Activated CD4-positive, alpha-beta T cell treated with anti-CD3 and anti-CD28 coated beads for 4 hours (primary cell): ENCODE measurements at regions not wholly inside any gene's neighbourhood (a gene's known extent, or its start where the extent isn't known, plus 50 kb on each side); places are given as distances from the start of the nearest gene placed in this dataset.
"Not testable (repeated sequence)": the region's sequence is repeated elsewhere in the genome, so short reads cannot be mapped to it uniquely, and the experiment has no call there.

Experiments
- DNase-seq, 2 donors: peaks; one replicate each; pipeline ENCODE4 v3.0.0-alpha.2; 2020

DNA sequence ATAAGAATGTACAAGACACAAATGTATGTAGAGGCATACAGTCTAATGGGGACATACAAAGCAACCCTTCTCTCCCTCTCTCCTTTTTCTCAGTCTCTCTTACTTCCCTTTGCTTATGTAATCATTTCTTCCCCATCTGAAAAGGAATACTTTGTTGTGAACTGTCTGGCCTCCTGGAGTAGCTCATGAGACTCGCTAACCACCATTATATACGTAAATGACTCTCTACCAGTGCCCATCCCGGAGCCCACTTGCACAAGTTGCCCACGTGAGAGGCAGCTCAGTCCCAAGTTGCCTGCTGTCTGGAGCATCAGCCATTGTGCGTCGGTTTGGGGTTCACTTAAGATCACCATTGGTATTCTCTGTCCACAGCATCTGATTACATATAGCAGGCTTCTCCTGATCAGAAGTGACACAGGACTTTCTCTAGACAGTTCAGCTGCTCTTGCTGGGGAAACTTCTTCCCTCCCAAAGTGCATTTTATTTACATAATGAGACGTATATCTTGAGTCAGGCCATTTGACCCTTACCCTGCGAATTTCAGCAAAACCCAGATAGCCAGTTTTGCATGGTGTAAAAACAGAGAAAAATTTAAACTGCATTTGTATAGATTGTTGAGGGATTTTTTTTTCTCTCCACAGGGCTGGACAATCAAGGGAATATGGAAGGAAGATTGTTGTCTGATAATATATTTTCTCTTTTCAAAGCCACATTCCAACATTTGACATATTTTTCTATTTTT, 220.7 kb upstream of the EGLN3 start:
- DNase-seq: no peak

DNA sequence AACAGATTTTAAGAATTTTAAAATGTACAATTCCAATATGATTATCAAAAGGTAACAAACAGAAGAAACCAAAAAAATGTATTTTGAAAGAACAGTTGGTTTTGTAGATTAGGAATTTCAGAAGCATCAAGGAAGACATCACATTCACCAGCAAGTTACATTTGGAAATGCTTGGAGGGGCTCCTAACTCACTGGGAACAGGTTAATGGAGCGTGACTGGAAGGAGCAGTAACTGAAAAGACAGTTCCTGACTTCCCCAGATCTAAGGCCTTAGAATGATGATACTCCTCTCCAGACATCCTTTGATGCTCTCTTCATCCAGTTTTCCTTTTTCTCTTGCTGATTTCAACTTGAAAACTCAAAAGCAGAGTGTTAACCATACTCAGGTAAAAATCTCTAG, 220.0 kb upstream of the EGLN3 start:
- DNase-seq: no peak

DNA sequence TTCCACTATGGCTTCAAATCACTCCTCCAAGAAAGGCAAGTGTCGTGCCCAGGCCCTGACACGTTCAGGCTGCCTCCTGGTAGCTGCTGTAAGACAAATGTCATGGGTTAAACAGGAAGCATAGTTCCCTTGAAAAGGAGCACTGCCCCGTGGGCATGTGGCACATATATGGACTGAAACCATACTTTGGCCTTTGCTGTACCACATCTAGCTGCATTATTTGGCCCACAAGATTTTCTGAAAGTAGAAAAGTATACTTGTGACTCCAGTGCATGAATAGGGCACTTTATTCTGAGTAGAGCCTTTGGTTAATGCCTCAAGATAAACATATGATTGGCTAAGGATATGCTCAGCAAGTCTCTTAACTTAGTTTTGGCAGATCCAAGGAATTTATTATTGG, 218.7 kb upstream of the EGLN3 start:
- no peak for DNase-seq

DNA sequence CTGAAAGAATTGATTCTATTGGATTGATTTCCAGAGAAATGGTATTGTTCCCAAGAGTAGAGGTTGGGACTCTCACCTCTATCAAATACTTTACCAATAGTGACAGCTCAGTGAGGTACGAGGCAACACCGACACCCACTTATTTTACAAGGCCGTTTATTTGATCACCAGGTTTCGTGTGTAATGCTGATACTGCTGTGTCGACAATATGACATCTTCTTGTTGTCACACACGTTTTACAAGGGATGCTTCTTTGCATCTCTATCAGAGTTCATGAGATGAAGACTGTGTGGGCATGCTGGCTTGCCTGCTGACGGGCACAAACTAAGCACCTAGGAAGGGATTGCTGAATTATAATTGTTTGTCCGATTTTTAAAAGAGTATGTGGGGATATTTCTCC, 217.8 kb upstream of the EGLN3 start:
- no peak for DNase-seq

DNA sequence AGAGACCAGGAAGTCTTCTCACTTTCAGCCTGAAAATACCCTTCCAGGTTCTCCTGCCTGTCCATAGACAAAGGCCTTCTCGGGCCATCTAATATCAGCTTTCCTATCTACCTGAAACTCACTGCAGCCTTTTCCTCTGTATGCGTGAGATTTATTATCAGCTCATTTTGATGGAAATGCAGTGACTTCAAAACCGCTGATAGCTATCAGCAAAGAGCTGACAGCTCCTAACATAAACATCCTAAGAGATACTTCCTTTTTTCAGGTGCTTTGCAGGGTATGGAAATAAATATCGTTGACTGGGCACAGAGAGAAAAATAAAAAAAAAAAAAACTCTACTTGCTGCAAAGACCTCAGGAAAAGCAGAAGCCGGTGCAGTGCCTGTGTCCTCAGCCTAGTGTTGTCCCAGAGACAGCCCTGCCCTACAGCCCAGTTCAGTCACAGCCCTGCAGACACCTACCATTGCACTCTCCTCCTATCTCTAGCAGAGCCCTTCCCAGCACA, 215.0 kb upstream of the EGLN3 start:
- DNase-seq: no peak

DNA sequence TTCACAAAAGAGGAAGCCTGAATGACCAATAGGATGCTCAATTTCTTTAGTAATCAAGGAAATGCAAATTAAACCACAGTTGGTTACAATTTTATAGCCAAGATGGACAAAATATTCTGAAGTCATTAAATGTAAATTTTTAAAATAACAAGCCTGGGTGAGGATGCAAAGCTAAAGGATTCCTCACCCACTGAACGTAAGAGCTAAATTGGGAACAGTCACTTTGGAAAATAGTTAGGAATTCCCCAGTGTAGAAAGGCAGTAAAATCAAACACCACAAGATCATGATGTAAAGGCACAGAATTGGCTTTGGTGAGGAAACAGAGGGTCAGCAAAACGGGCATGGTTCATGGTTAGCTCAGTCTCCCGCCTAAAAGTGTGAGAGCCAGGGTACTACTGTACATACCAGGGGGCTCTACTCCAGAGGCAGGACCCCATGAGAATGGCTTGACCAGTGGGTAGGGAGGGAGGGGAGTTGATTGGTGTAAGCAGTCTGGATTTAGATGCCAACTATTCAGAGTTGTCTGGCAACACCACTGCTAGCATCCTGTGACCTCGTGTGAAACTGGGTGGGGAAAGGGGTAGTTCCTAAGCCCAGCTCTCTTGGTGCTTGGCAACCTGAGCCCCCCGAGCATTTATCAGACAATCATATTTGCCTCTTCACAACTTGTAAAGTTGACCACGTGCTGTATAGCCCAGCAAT, 213.4 kb upstream of the EGLN3 start:
- DNase-seq: no peak

DNA sequence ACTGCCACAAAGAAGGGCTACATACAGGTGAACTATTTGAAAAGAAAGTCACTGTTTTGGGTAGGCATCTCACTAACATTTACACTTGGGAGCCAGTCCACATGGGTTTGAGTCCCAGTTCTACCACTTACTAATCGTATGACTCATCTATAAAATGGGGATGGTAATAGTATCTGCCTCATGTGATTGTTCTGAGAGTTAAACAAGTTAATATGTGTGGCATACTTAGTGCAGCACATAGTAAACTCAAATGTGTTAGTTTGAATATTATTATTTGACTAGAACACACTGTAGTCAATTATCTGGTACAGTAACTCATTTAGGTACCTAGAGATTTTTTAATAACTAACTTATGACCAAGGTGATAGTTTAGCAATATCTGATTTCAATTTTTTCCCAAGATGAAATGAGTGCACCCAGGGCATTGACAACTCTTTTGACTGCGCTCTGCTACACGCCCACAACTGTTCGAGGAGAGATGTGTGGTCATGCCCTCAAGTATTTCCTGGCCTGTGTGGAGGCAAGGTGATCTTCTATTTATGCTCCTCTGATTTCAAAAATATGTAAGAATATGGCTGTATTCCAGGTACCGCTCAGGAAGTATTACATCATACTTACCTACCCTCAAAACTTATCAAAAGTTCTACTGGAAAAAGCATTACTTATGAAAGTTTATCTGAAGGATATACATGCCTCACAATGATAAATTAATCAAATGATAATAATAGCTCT, 210.6 kb upstream of the EGLN3 start:
- DNase-seq: peak in 1 of 2 donors; percentile 6

DNA sequence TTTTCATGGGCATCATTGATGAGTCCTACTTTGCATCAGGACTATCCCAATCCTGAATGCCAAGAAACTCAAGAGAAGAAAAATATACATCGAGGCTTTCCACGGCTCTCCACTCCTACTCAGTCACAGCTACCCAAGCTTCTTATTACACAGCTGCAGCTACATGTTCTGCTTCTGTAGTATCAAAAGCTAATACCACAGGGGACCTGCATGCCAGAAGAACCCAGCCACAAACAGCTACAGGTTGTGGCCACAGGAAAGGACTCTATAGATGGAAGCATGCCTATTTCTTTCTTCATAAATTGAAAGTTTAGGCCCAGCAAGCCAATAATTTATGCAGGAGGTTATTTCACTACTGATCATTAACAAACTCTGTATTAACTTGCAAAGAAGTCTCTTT, 209.7 kb upstream of the EGLN3 start:
- no peak for DNase-seq

DNA sequence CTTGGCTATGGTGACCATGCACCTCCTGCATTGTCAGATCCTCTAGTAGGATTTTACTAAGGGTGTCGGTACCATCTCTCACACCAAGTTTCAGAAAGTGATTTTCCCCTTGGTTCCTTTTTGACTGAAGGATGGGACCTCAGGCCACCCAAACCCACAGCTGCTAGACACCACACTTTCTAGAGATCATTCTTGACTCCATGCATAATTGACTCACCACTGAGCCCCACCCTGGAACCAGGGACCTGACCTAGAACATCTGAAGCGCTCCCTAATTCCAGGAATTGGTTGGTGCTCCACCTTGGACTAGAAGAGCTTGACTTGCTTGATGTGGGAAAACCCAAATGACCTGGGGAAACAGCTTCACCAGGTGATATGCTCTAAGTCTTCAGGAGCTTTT, 206.8 kb upstream of the EGLN3 start:
- DNase-seq: no peak

DNA sequence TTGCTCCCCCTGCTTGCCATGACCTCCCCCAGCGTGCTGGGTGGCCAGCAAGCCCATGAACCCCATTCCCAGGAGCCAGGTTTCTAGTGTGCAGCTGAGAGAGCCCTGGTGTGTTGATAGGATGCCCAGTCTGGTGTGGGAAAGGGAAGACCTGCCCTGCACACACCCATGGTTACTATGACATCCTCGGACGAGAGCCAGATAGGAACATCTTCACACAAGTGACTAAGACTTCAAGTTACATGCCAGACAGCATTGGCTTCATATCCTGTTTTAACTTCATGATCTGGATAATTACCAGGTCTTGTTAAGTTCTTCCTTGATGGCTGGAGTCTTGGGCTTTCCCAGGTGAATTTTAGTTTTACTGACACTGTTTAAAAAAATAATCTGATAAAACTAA, 196.6 kb upstream of the EGLN3 start:
- no peak for DNase-seq

DNA sequence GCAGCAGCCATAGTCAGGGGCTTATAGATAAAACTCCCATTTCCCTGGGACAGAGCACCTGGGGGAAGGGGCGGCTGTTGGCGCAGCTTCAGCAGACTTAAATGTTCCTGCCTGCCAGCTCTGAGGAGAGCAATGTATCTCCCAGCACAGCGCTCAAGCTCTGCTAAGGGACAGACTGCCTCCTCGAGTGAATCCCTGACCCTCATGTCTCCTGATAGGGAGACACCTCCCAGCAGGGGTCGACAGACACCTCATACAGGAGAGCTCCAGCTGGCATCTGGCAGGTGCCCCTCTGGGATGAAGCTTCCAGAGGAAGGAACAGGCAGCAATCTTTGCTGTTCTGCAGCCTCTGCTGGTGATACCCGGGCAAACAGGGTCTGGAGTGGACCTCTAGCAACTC, 189.3 kb upstream of the EGLN3 start:
- not testable (repeated sequence) for DNase-seq

DNA sequence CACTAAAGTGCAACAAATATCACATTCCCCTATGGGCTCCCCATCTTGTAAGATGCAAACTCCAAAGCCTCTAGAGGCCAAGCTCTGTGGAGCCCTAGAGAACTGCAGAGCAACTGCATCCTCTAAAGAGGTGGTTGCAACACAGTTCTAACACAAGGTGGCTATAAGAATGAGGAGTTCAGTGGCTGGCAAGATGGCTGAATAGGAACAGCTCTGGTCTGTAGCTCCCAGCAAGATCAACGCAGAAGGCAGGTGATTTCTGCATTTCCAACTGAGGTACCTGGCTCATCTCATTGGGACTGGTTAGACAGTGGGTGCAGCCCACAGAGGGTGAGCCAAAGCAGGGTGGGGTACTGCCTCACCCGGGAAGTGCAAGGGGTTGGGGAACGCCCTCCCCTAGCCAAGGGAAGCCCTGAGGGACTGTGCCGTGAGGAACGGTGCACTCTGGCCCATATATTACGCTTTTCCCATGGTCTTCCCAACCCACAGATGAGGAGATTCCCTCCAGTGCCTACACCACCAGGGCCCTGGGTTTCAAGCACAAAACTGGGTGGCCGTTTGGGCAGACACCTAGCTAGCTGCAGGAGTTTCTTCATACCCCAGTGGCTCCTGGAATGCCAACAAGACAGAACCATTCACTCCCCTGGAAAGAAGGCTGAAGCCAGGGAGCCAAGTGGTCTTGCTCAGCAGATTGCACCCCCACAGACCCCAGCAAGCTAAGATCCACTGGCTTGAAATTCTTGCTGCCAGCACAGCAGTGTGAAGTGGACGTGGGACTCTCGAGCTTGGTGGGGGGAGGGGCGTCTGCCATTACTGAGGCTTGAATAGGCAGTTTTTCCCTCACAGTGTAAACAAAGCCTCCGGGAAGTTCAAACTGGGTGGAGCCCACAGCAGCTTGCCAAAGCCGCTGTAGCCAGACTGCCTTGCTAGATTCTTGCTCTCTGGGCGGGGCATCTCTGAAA, 188.6 kb upstream of the EGLN3 start:
- not testable (repeated sequence) for DNase-seq

DNA sequence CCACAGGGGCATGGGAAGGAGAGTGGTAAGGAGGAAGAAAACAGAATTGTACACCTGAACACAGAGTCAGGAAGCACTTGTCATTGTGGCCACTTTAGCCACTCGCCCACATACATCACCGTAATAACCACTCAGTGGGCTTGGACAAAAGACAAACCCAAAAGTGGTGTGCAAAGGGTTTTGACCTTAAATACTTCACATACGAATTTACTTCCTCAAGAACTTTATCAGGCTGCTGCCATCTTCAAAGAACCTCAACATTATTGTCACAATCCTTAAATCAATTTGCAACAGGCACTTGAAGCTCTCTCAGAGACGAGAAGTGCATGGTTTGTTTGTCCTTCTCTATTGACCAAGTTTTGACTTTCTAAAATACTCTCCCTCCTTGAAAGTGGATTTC, 187.3 kb upstream of the EGLN3 start:
- no peak for DNase-seq

DNA sequence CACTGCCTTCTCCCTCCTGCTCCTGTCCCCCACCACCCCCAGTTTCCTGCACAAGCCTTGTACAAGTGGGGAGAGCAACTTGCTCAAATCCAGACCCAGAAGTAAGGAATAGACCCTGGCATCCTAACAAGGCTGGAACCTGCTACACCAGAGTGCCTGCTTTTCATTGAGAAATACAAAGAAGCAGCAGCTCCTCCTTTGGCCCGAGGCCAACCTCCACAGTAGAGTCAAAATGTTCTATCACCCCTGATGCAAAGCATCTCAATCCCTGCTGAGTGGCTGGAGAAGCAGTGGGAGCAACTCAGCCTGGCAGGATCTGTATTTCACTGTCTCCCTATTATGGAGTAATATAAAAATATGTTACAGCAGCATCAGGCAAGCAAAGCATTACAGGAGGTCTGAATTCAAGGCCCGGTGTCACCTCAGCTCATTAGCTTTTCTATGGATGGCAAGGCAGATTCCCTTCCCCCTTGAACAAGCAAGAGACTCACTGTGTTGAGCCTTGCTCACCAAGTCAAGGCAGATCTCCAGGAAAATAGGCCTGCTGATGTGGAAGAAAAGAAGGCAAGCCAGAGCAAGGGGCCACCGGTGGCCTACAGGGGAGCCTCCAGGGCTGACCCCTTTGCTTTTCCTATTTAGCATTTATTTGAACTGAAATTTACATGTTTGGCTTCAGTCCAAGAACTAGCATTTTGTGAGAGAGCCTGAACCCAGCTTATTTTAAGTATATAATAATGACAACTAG, 186.3 kb upstream of the EGLN3 start:
- no peak for DNase-seq

DNA sequence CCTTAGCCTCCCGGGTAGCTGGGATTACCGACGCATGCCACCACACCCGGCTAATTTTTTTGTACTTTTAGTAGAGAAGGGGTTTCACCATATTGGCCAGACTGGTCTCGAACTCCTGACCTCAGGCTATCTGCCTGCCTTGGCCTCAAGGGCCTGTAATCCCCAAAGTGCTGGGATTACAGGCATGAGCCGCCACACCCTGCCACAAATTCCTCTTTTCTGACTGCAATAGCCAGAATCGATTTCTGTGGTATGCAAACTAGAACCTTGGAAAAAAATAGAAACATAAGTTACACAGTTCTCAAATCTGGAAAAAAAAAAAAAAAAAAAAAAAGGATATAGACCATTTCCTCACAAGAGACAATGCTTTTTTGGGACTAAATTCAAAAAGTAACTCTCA, 184.6 kb upstream of the EGLN3 start:
- no peak for DNase-seq

DNA sequence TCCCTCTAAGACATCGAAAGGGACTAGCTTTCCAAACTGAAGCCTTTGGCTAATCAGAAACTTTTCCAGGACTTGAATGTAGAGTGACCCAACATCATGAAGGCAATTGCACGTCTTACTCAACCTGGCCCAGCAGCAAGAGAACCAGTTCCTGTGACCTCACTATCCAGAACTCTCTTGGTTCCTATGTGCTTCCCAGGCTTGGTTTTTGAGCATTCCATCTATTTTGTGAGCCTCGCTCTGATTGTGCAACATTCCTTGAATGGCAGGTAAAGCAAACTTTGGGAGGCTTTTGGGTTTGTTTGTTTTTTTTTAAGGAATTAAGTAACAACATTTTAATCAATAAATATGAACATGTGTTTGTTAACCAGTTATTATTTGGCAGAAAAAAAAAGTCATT, 183.6 kb upstream of the EGLN3 start:
- DNase-seq: no peak

DNA sequence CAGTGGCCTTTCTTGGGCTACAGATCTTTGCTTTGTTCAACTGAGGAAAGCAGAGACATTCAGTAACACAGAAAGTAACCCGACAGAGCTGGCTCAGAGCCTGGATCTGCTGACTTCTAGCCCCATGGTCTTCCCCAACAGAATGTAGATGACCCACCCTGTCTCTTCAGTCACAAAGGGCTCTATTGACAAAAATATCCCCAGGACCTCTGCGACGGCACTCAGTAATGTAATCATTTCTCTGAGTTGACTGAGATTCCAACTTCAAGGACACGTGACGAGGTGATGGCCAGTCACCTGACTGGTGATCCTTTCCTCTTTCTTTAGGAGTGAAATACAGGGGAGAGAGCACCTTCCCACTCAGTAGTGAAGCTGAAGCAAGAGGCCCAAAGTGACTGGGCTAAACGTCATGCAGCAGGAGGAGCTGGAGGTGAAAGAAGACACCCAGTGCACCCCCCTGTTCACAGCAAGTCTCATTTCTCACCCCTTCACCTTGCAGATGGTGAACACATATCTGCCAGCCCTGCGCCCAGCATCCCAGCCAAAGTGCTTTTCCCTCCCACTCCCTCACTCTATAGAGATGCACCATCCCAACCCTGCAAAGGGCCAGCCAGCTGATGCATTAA, 179.2 kb upstream of the EGLN3 start:
- DNase-seq: no peak

DNA sequence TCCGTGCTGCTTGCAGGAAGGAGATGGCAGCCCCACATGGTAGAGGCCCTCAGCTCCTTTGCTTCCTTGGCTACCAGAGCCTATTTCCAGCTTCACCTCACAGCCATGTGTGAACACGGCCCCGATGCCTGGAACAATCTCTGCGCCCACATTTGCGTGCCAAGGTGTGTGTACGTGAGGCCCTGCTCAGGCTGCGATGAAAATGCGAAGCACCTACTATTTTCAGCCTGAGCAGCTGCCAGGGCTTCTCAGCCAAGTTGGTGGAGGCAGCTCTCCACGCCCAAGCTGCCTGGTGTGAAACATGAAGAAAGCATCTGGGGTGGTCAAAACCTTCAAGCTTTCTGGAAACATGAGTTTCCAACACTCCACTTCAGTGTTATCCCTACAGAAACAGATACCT, 177.8 kb upstream of the EGLN3 start:
- DNase-seq: no peak

DNA sequence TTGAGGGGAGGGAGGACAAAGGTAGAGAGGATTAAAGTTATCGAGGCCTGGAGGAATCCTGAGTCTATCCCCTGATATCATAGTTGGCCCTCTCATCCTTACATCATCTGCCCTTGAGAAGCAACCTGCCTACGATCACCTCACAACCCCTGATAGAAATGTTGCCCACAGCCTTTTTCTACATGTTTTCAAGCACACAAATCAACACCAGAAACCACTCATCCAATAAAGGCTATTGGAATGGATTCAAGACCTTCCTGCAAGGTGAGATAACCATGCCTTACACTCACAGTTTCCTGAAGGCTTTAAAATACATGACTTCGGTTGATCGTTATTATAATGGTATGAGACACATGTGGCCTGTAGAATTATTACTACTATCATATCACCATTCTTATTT, 175.7 kb upstream of the EGLN3 start:
- DNase-seq: no peak

DNA sequence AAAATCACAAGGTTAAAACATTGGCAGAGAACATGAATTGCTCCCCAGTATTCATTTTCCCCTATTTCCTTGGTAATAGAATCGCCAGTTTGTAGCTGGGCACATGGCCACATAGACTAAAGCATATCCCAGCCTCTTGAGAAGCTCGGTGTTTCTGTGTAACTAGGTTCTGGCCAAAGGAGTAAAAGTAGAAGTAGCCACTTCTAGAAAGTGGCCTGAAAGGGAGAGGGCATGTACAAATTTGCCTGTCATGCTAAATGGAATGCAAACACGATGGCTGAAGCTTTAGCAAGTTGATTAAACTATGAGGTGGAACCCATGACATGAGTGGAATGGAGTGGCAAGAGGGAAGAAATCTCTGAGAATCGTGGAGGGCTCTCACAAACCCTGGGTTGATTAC, 173.7 kb upstream of the EGLN3 start:
- no peak for DNase-seq

DNA sequence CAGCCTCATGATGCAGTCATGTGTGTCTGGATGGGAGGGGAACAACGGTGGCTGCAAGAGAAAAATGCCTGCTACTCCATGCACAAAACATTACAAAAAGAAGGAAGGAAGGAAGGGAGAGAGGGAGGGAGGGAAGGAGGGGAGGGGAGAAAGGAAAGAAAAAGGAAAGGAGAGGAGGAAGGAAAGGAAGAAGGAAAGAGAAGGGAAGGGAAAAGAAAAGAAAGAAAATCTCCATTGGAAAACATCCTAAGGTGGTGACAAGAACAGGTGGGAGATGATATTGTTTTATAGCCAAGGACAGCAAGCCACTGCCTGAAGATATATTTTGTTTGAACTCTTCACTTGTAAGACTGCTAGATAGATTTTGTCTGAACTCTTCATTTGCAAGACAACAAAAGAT, 171.8 kb upstream of the EGLN3 start:
- DNase-seq: no peak

DNA sequence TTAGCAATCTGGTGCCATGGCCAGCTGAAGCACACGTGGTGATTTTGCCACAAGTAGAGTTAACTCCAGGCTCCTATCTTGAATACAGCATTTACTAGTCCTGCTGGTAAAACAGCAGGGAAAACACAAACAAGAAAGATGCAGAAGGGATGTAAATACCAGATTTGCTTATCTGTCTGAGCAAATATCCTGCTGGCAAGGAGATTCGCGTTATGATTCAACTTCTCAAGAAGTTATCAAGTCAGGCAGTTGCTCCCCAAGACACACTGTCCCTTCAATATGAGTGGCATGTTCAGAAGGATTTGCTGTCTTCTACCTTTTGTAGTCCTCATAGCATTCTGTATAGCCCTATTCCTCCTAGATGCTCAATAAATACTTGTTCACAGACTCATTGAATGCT, 171.2 kb upstream of the EGLN3 start:
- no peak for DNase-seq
